DND-41 (cell line): ENCODE measurements at regions not wholly inside any gene's neighbourhood (a gene's known extent, or its start where the extent isn't known, plus 50 kb on each side); places are given as distances from the start of the nearest gene placed in this dataset.

Source experiments
- CTCF ChIP-seq: IDR thresholded peaks from 2 replicates; pipeline ENCODE4 v1.5.1; 2012; ENCODE audit warnings: borderline replicate concordance, low read length, moderate library complexity, mild to moderate bottlenecking; ENCODE audit not compliant: poor library complexity, severe bottlenecking; ENCODE audit errors: extremely low read depth
- EZH2 ChIP-seq: IDR thresholded peaks from 3 replicates; pipeline ENCODE4 v1.6.1; 2012; ENCODE audit warnings: borderline replicate concordance, low read depth, mild to moderate bottlenecking, moderate library complexity, low read length, inconsistent platforms; ENCODE audit not compliant: severe bottlenecking

- TF ChIP-seq CTCF (no peak), EZH2 (no peak)
These were observed 266.5 kb upstream of the CITED2 start for GRCh38 chr6:139640921-139641320.
